ENCODE measurements at regions not wholly inside any gene's neighbourhood (a gene's known extent, or its start where the extent isn't known, plus 50 kb on each side); places are given as distances from the start of the nearest gene placed in this dataset.

- TF ChIP-seq EZH2 (IDR thresholded peaks at IDR 0.05; ENCODE audit: borderline replicate concordance, insufficient read depth, low read depth, low read length, poor library complexity, severe bottlenecking) (no peak), CTCF (IDR thresholded peaks at IDR 0.05) (no peak)
Observed at GRCh38 chr10:81704596-81704995, 170.4 kb upstream of the NRG3 start.

Data from B cell (primary cell).